Breast epithelium (tissue), 4 donors: ENCODE measurements at regions not wholly inside any gene's neighbourhood (a gene's known extent, or its start where the extent isn't known, plus 50 kb on each side); places are given as distances from the start of the nearest gene placed in this dataset.

Experiments used
- DNase-seq, 2 donors: peaks; one replicate each; pipeline ENCODE4 v3.0.0-alpha.2; 2019; ENCODE audit warnings: low spot score in 2 of 2
- H3K27ac ChIP-seq, 2 donors: fragments of 200-600 bp; sonication (generic) in 1 of 2; one replicate each; pipeline ENCODE4 v1.5.1; 2016 to 2019; ENCODE audit warnings: mild to moderate bottlenecking in 1 of 2
- H3K27me3 ChIP-seq, 2 donors: fragments of 200-600 bp; sonication (generic) in 1 of 2; one replicate each; pipeline versions ENCODE4 v1.5.1 to v1.6.0; 2017 to 2019; ENCODE audit warnings: control low read depth in 1 of 2, mild to moderate bottlenecking in 1 of 2
- H3K36me3 ChIP-seq: fragments of 200-600 bp; one replicate; pipeline ENCODE4 v1.5.1; 2019
- H3K4me1 ChIP-seq, 2 donors: fragments of 200-600 bp; sonication (generic); one replicate each; pipeline ENCODE4 v1.5.1; 2016 to 2019; ENCODE audit warnings: control low read depth in 1 of 2
- H3K4me3 ChIP-seq, 3 donors: fragments of 200-600 bp; sonication (generic); 1 replicate in 2 of 3; 2 replicates in 1 of 3; pipeline ENCODE4 v1.5.1; 2016 to 2019; ENCODE audit warnings: mild to moderate bottlenecking in 3 of 3, moderate library complexity in 2 of 3
- H3K9me3 ChIP-seq, 2 donors: fragments of 200-600 bp; sonication (generic) in 1 of 2; one replicate each; pipeline ENCODE4 v1.5.1; 2016 to 2019; ENCODE audit warnings: control low read depth in 1 of 2
- CTCF ChIP-seq, 3 donors: fragments of 450-650 bp; IDR thresholded peaks; one replicate each; pipeline ENCODE4 v1.5.1; 2016 to 2017; ENCODE audit warnings: antibody characterized with exemption in 3 of 3, mild to moderate bottlenecking in 3 of 3, moderate library complexity in 3 of 3
- POLR2A ChIP-seq: fragments of 450-650 bp; IDR thresholded peaks from one replicate; pipeline ENCODE4 v1.6.1; 2016; ENCODE audit warnings: antibody characterized with exemption, mild to moderate bottlenecking, moderate library complexity
- POLR2AphosphoS5 ChIP-seq, 3 donors: sonication (generic); formaldehyde crosslinking; IDR thresholded peaks; one replicate each; pipeline ENCODE4 v1.6.1; 2017; ENCODE audit warnings: antibody characterized with exemption in 3 of 3
- intact Hi-C: fragments of 100-400 bp; cut with DNase I; formaldehyde crosslinking; loops from one replicate; pipeline ENCODE4 v1.15.1; 2023; ENCODE audit warnings: low total_unique reads

DNA sequence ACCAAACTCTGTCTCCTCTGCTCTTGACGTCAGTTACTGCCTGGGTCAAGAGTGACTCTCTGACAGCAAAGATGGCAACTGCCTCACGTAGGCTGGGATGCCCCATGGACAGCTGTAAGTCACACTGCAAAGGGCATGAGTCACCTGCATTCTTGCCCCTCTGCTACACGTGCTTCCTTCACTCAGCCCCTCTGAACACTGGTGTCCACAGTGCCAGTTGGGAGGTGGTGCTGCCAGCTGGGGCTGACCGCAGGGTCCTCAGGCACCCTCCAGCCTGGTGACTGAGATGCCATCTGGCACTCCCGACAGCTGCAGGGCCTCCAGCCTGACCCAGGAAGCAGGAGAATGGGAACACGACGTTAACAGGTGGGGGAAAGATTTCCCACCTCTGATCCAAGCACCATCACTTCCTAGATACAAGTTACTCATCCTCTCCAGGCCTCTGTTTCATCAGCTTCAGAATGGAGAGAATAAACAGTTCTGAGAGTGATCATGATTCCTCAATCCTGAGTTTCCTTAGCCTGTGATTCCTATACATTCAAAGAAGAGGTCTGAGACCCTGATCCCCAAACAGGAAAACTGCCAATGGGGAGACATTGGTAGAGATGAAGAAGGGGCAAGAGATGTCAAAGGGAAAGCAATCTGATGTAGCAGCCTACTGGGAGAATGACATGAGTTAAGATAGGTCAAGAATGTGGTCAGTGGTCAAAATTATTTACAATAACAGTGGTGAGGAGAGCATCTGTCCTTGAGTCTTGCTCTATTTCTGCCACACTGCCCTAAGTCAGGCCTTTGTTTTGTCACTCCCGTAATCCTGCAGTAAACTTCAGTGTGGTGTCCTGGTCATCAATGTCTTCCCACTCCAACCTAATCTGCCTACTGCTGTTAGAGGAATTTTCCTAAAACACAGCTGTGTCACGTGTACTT, 86.1 kb upstream of the BCL6 start:
- H3K27ac ChIP-seq, result no peak overlapping the region
- no peak for DNase-seq
- no peaks in the 10 kb centered on the region for H3K4me1 ChIP-seq
- no peaks in the 10 kb centered on the region for H3K36me3 ChIP-seq
- H3K9me3 ChIP-seq, result no peaks in the 10 kb centered on the region
- H3K27me3 ChIP-seq, result no peaks in the 10 kb centered on the region
- TF ChIP-seq CTCF (IDR thresholded peaks at IDR 0.05) (no peak), POLR2A (no peak), POLR2AphosphoS5 (IDR thresholded peaks at IDR 0.05) (no peak)
- no peak overlapping the region for H3K4me3 ChIP-seq
- intact Hi-C loops, result no loop called here

GRCh38 chr3:187832202-187832601, 86.9 kb upstream of the BCL6 start:
- intact Hi-C loops, result no loop called here
- no peaks in the 10 kb centered on the region for H3K27me3 ChIP-seq
- DNase-seq, result no peak
- no peaks in the 10 kb centered on the region for H3K9me3 ChIP-seq
- H3K4me3 ChIP-seq, result no peak overlapping the region
- no peaks in the 10 kb centered on the region for H3K36me3 ChIP-seq
- H3K4me1 ChIP-seq, result no peaks in the 10 kb centered on the region
- H3K27ac ChIP-seq, result no peak overlapping the region
- TF ChIP-seq CTCF (IDR thresholded peaks at IDR 0.05) (no peak), POLR2A (no peak), POLR2AphosphoS5 (IDR thresholded peaks at IDR 0.05) (no peak)

DNA sequence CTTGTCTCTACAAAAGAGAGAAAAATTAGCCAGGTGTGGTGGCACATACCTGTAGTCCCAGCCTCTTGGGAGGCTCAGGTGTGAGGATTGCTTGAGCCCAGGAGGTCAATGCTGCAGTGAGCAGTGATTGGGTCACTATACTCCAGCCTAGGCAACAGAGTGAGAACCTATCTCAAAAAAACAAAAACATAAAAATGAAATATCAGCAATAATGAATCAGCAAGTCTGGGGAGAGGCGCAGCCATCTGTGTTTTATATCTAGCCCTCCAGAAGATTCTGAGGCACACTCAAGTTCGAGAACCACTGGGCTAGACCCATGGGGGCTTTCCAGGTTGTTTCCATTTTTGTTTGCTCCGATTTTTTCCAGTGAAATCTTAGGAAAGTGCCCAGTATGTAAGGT, 88.1 kb upstream of the BCL6 start:
- H3K27me3 ChIP-seq, result no peaks in the 10 kb centered on the region
- H3K27ac ChIP-seq, result no peak overlapping the region
- H3K9me3 ChIP-seq, result no peaks in the 10 kb centered on the region
- TF ChIP-seq CTCF (IDR thresholded peaks at IDR 0.05), result no peak
- TF ChIP-seq POLR2A, result no peak
- TF ChIP-seq POLR2AphosphoS5 (IDR thresholded peaks at IDR 0.05), result no peak
- intact Hi-C loops, result no loop called here
- DNase-seq, result no peak
- no peaks in the 10 kb centered on the region for H3K4me1 ChIP-seq
- H3K36me3 ChIP-seq, result no peaks in the 10 kb centered on the region
- H3K4me3 ChIP-seq, result no peak overlapping the region

DNA sequence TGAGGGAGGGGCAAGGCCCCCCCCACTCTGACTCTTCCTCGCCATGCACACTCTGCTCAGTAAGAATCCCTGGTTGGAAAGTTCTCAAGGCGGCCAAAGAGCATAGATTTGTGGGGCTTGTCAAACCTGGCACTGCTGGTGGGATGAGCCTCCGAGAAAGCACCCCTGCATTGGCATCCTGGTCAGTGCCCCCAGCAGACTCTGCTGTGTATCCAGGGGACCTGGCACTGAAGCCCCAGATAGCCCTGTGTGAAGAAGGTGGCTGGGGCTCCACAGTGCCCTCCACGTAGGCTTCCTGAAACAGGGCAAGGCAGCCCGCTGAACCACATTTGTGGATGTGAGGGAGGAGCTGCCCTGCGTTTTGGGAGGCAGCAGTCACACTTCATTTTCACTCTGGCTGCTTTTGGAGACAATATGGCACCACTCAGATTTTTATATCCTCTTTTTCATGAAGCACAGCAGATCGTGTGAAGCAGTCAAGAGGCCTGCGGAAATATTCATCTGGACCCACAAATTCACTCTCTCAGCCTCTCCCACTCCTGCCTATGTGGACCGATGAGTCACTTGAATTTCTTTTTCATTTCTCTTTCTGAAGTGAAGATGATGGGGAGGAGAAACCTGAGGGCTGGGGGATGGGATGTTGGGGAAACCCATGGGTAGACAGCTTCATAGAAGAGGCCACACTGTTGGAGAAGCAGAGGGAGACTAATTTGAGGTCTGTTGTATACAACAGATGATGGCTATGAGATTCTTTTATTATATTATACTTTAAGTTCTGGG, 88.7 kb upstream of the BCL6 start:
- no peak for TF ChIP-seq POLR2AphosphoS5 (IDR thresholded peaks at IDR 0.05)
- no peak for TF ChIP-seq POLR2A
- no peak for TF ChIP-seq CTCF (IDR thresholded peaks at IDR 0.05)
- H3K27ac ChIP-seq, result no peak overlapping the region
- H3K27me3 ChIP-seq, result no peaks in the 10 kb centered on the region
- no peaks in the 10 kb centered on the region for H3K4me1 ChIP-seq
- DNase-seq, result no peak
- intact Hi-C loops, result no loop called here
- H3K36me3 ChIP-seq, result no peaks in the 10 kb centered on the region
- no peaks in the 10 kb centered on the region for H3K9me3 ChIP-seq
- H3K4me3 ChIP-seq, result no peak overlapping the region
